Ascending aorta (tissue), 2 donors: ENCODE measurements at regions not wholly inside any gene's neighbourhood (a gene's known extent, or its start where the extent isn't known, plus 50 kb on each side); places are given as distances from the start of the nearest gene placed in this dataset.
"Not testable (repeated sequence)": the region's sequence is repeated elsewhere in the genome, so short reads cannot be mapped to it uniquely, and the experiment has no call there.

ENCODE experiments used
- DNase-seq, 2 donors: peaks; one replicate each; pipeline ENCODE4 v3.0.0-alpha.2; 2019; ENCODE audit warnings: low spot score in 2 of 2
- H3K27ac ChIP-seq, 2 donors: fragments of 200-600 bp; sonication (generic); one replicate each; pipeline ENCODE4 v1.5.1; 2016 to 2017; ENCODE audit warnings: mild to moderate bottlenecking in 1 of 2
- H3K27me3 ChIP-seq: fragments of 200-600 bp; sonication (generic); one replicate; pipeline ENCODE4 v1.5.1; 2017
- H3K36me3 ChIP-seq, 2 donors: fragments of 200-600 bp; sonication (generic); one replicate each; pipeline ENCODE4 v1.5.1; 2016
- H3K4me1 ChIP-seq, 2 donors: fragments of 200-600 bp; sonication (generic); one replicate each; pipeline ENCODE4 v1.5.1; 2016 to 2017; ENCODE audit warnings: mild to moderate bottlenecking in 1 of 2
- H3K4me3 ChIP-seq, 2 donors: fragments of 200-600 bp; sonication (generic); one replicate each; pipeline ENCODE4 v1.5.1; 2016 to 2017; ENCODE audit warnings: mild to moderate bottlenecking in 1 of 2
- H3K9me3 ChIP-seq, 2 donors: fragments of 200-600 bp; sonication (generic); one replicate each; pipeline ENCODE4 v1.5.1; 2016
- intact Hi-C: fragments of 100-400 bp; cut with DNase I; formaldehyde crosslinking; loops from one replicate; pipeline ENCODE4 v1.15.1; 2023
- TF ChIP-seq, protein P1 (sequence below), 3 experiments: fragments of 200-600 bp in 2 of 3; fragments of 450-650 bp in 1 of 3; sonication (generic) in 2 of 3; IDR thresholded peaks; one replicate each; pipeline ENCODE4 v1.5.1; 2016 to 2019; ENCODE audit warnings: antibody characterized with exemption in 3 of 3, mild to moderate bottlenecking in 1 of 3, moderate library complexity in 1 of 3

DNA sequence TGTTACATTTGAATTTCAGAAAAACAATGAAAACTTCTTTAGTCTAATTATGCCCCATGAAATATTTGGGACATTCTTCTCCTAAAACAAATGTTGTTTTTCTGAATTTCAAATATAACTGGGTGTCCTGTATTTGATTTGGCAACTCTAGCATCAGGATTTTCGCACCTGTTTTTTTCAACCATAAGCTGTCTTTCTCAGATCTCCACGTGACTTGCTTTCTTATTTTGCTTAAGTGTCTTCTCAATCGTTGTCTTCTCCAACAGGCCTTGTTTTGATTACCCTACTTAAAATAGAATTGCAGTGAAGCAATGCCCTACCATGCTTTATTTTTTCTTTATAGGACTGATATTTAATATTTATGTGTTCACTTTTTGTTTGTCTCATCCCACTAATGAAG is 752.8 kb upstream of the RGS18 start:
- Histone ChIP-seq H3K27me3 (no peaks in the 10 kb centered on the region), H3K27ac (no peak overlapping the region), H3K4me3 (no peak overlapping the region), H3K9me3 (no peaks in the 10 kb centered on the region), H3K4me1 (no peaks in the 10 kb centered on the region), H3K36me3 (no peaks in the 10 kb centered on the region)
- TF ChIP-seq, protein P1, sequence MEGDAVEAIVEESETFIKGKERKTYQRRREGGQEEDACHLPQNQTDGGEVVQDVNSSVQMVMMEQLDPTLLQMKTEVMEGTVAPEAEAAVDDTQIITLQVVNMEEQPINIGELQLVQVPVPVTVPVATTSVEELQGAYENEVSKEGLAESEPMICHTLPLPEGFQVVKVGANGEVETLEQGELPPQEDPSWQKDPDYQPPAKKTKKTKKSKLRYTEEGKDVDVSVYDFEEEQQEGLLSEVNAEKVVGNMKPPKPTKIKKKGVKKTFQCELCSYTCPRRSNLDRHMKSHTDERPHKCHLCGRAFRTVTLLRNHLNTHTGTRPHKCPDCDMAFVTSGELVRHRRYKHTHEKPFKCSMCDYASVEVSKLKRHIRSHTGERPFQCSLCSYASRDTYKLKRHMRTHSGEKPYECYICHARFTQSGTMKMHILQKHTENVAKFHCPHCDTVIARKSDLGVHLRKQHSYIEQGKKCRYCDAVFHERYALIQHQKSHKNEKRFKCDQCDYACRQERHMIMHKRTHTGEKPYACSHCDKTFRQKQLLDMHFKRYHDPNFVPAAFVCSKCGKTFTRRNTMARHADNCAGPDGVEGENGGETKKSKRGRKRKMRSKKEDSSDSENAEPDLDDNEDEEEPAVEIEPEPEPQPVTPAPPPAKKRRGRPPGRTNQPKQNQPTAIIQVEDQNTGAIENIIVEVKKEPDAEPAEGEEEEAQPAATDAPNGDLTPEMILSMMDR (IDR thresholded peaks at IDR 0.05): no peak
- intact Hi-C loops: no loop called here
- no peak for DNase-seq

DNA sequence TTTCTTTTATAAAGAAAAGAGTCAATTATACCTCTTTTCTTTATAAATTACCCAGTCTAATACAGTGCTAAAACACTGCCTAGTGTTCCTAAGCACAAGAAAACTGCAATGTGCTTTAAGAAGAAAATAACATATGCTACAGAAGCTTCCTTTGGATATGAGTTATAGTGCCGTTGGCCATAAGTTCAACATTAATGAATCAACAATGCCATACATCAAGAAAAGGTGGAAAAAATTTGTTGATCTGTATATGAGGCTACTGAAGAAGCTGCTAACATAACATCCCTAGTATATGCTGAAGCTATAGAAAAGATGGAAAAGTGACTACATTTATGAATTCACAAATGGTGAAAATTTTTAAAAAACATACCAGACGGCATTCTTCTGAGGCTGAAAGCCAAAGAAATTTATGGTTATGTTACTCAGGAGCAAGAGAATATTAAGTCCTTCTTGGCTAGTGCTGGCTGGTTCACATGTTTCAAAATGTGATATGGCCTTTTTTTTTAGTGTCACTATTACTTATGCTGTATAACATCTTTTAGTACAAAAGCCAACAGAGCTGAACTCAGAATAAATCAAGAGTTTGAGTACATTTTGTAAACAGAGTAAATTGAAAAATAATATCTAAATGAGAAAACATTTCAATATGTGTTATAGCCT is 743.2 kb upstream of the RGS18 start:
- H3K9me3 ChIP-seq: no peaks in the 10 kb centered on the region
- H3K27me3 ChIP-seq: no peaks in the 10 kb centered on the region
- no peak overlapping the region for H3K4me3 ChIP-seq
- intact Hi-C loops: no loop called here
- H3K27ac ChIP-seq: no peak overlapping the region
- H3K36me3 ChIP-seq: no peaks in the 10 kb centered on the region
- TF ChIP-seq, protein P1 (IDR thresholded peaks at IDR 0.05): no peak
- no peak for DNase-seq
- no peaks in the 10 kb centered on the region for H3K4me1 ChIP-seq

DNA sequence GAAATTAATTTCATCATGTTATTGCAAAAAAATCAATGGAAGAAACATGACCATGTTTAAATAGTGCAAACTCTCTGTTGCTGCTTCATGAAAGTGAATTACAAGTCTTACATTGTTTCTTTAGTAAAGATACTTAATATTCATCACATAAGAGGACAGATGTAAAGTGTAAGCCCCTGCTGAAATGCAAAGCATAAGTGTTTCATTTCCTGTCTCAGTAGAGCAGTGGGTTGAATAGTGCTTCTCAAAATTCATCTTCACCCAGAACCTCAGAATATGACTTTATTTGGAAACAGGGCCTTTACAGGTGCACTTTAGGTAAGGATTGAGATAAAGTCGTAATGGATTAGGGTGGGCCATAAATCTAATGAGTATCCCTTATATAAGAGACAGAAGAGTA is 738.4 kb upstream of the RGS18 start:
- Histone ChIP-seq H3K4me1 (no peaks in the 10 kb centered on the region), H3K36me3 (no peaks in the 10 kb centered on the region), H3K4me3 (no peak overlapping the region), H3K27ac (no peak overlapping the region), H3K27me3 (no peaks in the 10 kb centered on the region), H3K9me3 (no peaks in the 10 kb centered on the region)
- intact Hi-C loops: no loop called here
- TF ChIP-seq, protein P1 (IDR thresholded peaks at IDR 0.05): no peak
- DNase-seq: no peak

DNA sequence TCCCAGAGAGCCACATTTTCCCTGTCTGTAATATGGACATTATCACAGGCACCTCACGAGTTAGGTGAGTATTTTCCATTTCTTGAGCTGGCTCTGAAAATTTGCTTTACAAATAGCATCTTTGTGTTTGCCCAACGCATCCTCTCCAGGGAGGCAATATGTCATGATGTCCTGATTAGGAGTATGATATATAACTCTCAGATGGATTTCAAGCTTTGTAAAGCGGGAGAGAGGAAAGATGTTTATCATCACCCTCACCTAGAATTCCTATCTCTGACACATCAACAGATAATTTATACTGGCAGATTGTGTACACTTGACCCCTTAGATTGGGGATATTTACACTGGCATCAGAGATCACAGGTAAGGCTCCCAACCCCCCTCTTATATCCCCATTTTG is 730.7 kb upstream of the RGS18 start:
- H3K27me3 ChIP-seq: no peaks in the 10 kb centered on the region
- H3K4me1 ChIP-seq: no peaks in the 10 kb centered on the region
- TF ChIP-seq, protein P1 (IDR thresholded peaks at IDR 0.05): no peak
- H3K9me3 ChIP-seq: no peaks in the 10 kb centered on the region
- DNase-seq: no peak
- H3K27ac ChIP-seq: no peak overlapping the region
- intact Hi-C loops: no loop called here
- no peak overlapping the region for H3K4me3 ChIP-seq
- H3K36me3 ChIP-seq: no peaks in the 10 kb centered on the region

DNA sequence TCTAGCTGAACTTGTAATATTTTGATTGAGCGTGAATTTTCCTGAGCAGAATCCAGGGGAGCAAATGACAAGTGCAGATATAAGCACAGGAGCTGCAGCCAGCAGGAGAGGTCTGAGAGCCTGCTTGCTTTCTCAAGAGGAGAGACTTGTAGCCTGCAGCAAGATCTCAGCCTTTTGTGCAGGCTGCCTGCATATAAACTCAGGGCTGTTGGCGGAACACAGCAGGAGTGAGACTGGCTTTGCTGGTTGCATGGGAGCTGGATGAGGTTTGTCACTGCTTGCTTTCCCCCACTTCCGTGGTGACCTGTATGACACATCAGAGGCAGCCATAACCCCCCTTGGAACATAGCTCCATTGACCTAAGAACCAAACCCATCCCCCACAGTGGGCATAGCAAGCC is 725.4 kb upstream of the RGS18 start:
- intact Hi-C loops: no loop called here
- Histone ChIP-seq H3K4me1 (no peaks in the 10 kb centered on the region), H3K9me3 (no peaks in the 10 kb centered on the region), H3K27ac (no peak overlapping the region), H3K27me3 (no peaks in the 10 kb centered on the region), H3K4me3 (no peak overlapping the region), H3K36me3 (no peaks in the 10 kb centered on the region)
- no peak for DNase-seq
- TF ChIP-seq, protein P1 (IDR thresholded peaks at IDR 0.05): no peak

DNA sequence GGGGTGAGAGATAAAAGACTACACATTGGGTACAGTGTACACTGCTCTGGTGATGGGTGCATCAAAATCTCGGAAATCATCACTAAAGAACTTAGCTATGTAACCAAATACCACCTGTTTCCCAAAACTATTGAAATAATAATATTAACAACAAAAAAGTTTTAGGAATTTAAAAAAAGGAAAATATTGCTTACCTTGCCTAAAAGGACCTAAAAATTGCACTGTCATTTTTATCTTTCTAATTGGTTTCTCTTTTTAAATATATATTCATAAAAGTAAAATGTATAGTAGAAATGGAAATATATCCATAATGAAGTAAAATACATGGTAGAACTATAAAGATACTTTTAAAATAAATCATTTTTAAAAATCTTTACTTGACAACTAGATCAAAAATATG is 719.3 kb upstream of the RGS18 start:
- Histone ChIP-seq H3K4me3 (no peak overlapping the region), H3K36me3 (no peaks in the 10 kb centered on the region), H3K27ac (no peak overlapping the region), H3K27me3 (no peaks in the 10 kb centered on the region), H3K9me3 (no peaks in the 10 kb centered on the region), H3K4me1 (no peaks in the 10 kb centered on the region)
- TF ChIP-seq, protein P1 (IDR thresholded peaks at IDR 0.05): no peak
- intact Hi-C loops: no loop called here
- no peak for DNase-seq

DNA sequence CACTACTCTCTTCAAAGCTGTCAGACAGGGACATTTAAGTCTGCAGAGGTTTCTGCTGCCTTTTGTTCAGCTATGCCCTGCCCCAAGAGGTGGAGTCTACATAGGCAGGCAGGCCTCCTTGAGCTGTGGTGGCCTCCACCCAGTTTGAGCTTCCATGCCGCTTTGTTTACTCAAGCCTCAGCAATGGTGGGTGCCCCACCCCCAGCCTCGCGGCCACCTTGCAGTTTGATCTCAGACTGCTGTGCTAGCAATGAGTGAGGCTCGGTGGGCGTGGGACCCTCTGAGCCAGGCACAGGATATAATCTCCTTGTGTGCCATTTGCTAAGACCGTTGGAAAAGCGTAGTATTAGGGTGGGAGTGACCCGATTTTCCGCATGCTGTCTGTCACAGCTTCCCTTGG is 710.0 kb upstream of the RGS18 start:
- H3K27me3 ChIP-seq, H3K4me3 ChIP-seq, H3K36me3 ChIP-seq, H3K27ac ChIP-seq, H3K9me3 ChIP-seq, H3K4me1 ChIP-seq, DNase-seq, intact Hi-C loops: not testable (repeated sequence)
